ENCODE measurements at regions not wholly inside any gene's neighbourhood (a gene's known extent, or its start where the extent isn't known, plus 50 kb on each side); places are given as distances from the start of the nearest gene placed in this dataset.

DNA sequence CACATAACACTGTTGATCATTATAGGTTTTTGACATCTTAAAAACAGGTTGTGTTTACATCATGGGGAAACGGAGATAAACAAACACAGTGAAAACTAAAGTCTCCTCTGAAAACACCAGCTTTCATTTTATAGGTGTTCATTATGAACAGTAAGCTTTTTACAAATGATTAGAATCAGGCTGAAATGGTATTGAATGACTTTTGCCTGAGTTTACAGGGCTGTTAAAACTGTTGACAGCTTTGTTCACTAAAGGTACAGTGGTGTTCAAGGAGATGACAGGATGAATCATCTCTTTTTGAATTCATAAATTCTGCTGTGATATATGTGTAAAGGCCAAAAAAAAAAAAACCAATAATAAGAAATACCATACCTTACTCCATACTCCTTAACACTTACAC, 184.6 kb upstream of the CNTN5 start (continued):
- TF ChIP-seq, protein P1, sequence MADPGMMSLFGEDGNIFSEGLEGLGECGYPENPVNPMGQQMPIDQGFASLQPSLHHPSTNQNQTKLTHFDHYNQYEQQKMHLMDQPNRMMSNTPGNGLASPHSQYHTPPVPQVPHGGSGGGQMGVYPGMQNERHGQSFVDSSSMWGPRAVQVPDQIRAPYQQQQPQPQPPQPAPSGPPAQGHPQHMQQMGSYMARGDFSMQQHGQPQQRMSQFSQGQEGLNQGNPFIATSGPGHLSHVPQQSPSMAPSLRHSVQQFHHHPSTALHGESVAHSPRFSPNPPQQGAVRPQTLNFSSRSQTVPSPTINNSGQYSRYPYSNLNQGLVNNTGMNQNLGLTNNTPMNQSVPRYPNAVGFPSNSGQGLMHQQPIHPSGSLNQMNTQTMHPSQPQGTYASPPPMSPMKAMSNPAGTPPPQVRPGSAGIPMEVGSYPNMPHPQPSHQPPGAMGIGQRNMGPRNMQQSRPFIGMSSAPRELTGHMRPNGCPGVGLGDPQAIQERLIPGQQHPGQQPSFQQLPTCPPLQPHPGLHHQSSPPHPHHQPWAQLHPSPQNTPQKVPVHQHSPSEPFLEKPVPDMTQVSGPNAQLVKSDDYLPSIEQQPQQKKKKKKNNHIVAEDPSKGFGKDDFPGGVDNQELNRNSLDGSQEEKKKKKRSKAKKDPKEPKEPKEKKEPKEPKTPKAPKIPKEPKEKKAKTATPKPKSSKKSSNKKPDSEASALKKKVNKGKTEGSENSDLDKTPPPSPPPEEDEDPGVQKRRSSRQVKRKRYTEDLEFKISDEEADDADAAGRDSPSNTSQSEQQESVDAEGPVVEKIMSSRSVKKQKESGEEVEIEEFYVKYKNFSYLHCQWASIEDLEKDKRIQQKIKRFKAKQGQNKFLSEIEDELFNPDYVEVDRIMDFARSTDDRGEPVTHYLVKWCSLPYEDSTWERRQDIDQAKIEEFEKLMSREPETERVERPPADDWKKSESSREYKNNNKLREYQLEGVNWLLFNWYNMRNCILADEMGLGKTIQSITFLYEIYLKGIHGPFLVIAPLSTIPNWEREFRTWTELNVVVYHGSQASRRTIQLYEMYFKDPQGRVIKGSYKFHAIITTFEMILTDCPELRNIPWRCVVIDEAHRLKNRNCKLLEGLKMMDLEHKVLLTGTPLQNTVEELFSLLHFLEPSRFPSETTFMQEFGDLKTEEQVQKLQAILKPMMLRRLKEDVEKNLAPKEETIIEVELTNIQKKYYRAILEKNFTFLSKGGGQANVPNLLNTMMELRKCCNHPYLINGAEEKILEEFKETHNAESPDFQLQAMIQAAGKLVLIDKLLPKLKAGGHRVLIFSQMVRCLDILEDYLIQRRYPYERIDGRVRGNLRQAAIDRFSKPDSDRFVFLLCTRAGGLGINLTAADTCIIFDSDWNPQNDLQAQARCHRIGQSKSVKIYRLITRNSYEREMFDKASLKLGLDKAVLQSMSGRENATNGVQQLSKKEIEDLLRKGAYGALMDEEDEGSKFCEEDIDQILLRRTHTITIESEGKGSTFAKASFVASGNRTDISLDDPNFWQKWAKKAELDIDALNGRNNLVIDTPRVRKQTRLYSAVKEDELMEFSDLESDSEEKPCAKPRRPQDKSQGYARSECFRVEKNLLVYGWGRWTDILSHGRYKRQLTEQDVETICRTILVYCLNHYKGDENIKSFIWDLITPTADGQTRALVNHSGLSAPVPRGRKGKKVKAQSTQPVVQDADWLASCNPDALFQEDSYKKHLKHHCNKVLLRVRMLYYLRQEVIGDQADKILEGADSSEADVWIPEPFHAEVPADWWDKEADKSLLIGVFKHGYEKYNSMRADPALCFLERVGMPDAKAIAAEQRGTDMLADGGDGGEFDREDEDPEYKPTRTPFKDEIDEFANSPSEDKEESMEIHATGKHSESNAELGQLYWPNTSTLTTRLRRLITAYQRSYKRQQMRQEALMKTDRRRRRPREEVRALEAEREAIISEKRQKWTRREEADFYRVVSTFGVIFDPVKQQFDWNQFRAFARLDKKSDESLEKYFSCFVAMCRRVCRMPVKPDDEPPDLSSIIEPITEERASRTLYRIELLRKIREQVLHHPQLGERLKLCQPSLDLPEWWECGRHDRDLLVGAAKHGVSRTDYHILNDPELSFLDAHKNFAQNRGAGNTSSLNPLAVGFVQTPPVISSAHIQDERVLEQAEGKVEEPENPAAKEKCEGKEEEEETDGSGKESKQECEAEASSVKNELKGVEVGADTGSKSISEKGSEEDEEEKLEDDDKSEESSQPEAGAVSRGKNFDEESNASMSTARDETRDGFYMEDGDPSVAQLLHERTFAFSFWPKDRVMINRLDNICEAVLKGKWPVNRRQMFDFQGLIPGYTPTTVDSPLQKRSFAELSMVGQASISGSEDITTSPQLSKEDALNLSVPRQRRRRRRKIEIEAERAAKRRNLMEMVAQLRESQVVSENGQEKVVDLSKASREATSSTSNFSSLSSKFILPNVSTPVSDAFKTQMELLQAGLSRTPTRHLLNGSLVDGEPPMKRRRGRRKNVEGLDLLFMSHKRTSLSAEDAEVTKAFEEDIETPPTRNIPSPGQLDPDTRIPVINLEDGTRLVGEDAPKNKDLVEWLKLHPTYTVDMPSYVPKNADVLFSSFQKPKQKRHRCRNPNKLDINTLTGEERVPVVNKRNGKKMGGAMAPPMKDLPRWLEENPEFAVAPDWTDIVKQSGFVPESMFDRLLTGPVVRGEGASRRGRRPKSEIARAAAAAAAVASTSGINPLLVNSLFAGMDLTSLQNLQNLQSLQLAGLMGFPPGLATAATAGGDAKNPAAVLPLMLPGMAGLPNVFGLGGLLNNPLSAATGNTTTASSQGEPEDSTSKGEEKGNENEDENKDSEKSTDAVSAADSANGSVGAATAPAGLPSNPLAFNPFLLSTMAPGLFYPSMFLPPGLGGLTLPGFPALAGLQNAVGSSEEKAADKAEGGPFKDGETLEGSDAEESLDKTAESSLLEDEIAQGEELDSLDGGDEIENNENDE (IDR thresholded peaks at IDR 0.05; ENCODE audit: low read depth, low read length) = no peak
- TF ChIP-seq NCOA1 (IDR thresholded peaks at IDR 0.05; ENCODE audit: low read depth) (no peak), IFI16 (CRISPR knock-in tag; IDR thresholded peaks at IDR 0.05) (no peak), NFRKB (IDR thresholded peaks at IDR 0.05; ENCODE audit: low read depth) (no peak)
- TF ChIP-seq, protein P2, sequence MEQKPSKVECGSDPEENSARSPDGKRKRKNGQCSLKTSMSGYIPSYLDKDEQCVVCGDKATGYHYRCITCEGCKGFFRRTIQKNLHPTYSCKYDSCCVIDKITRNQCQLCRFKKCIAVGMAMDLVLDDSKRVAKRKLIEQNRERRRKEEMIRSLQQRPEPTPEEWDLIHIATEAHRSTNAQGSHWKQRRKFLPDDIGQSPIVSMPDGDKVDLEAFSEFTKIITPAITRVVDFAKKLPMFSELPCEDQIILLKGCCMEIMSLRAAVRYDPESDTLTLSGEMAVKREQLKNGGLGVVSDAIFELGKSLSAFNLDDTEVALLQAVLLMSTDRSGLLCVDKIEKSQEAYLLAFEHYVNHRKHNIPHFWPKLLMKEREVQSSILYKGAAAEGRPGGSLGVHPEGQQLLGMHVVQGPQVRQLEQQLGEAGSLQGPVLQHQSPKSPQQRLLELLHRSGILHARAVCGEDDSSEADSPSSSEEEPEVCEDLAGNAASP (IDR thresholded peaks at IDR 0.05) = no peak

All from K562 (cell line).